ENCODE measurements at regions not wholly inside any gene's neighbourhood (a gene's known extent, or its start where the extent isn't known, plus 50 kb on each side); places are given as distances from the start of the nearest gene placed in this dataset.

- in situ Hi-C loops (cut with HindIII; ENCODE audit: low pct_unique_long_range_greater_than_20kb, low sequenced_read_pairs), result no loop called here
- TF ChIP-seq JUND (IDR thresholded peaks at IDR 0.05; ENCODE audit: low read depth), result no peak
- no peak for DNase-seq (ENCODE audit: low read depth in 1 of 2, low spot score in 1 of 2)
Measured at GRCh38 chr2:75278314-75278713, 79.0 kb upstream of the TACR1 start.

- no peak for TF ChIP-seq JUND (IDR thresholded peaks at IDR 0.05; ENCODE audit: low read depth)
- no peak for DNase-seq (ENCODE audit: low read depth in 1 of 2, low spot score in 1 of 2)
- in situ Hi-C loops (cut with HindIII; ENCODE audit: low pct_unique_long_range_greater_than_20kb, low sequenced_read_pairs), result no loop called here
Measured at GRCh38 chr2:75277111-75277510, 77.8 kb upstream of the TACR1 start.

- no peak for TF ChIP-seq JUND (IDR thresholded peaks at IDR 0.05; ENCODE audit: low read depth)
- in situ Hi-C loops (cut with HindIII; ENCODE audit: low pct_unique_long_range_greater_than_20kb, low sequenced_read_pairs), result no loop called here
- no peak for DNase-seq (ENCODE audit: low read depth in 1 of 2, low spot score in 1 of 2)
Measured at GRCh38 chr2:75276093-75277029, 77.0 kb upstream of the TACR1 start.

- TF ChIP-seq JUND (IDR thresholded peaks at IDR 0.05; ENCODE audit: low read depth), result no peak
- in situ Hi-C loops (cut with HindIII; ENCODE audit: low pct_unique_long_range_greater_than_20kb, low sequenced_read_pairs), result no loop called here
Measured at GRCh38 chr2:75274936-75275335, 75.6 kb upstream of the TACR1 start.

GRCh38 chr2:75268112-75268511, 68.8 kb upstream of the TACR1 start:
- no peak for DNase-seq (ENCODE audit: low read depth in 1 of 2, low spot score in 1 of 2)
- no peak for TF ChIP-seq JUND (IDR thresholded peaks at IDR 0.05; ENCODE audit: low read depth)
- in situ Hi-C loops (cut with HindIII; ENCODE audit: low pct_unique_long_range_greater_than_20kb, low sequenced_read_pairs), result no loop called here

More at GRCh38 chr2:75274936-75275335, 75.6 kb upstream of the TACR1 start:
- DNase-seq (ENCODE audit: low read depth in 1 of 2, low spot score in 1 of 2), result no peak

GRCh38 chr2:75261923-75262322, 62.6 kb upstream of the TACR1 start:
- no peak for TF ChIP-seq JUND (IDR thresholded peaks at IDR 0.05; ENCODE audit: low read depth)
- in situ Hi-C loops (cut with HindIII; ENCODE audit: low pct_unique_long_range_greater_than_20kb, low sequenced_read_pairs), result no loop called here

GRCh38 chr2:75260946-75261345, 61.6 kb upstream of the TACR1 start:
- no peak for TF ChIP-seq JUND (IDR thresholded peaks at IDR 0.05; ENCODE audit: low read depth)
- no peak for DNase-seq (ENCODE audit: low read depth in 1 of 2, low spot score in 1 of 2)
- in situ Hi-C loops (cut with HindIII; ENCODE audit: low pct_unique_long_range_greater_than_20kb, low sequenced_read_pairs), result no loop called here

More at GRCh38 chr2:75261923-75262322, 62.6 kb upstream of the TACR1 start:
- peak in 1 of 2 experiments; percentile 5 for DNase-seq (ENCODE audit: low read depth in 1 of 2, low spot score in 1 of 2)

- TF ChIP-seq JUND (IDR thresholded peaks at IDR 0.05; ENCODE audit: low read depth), result no peak
- in situ Hi-C loops (cut with HindIII; ENCODE audit: low pct_unique_long_range_greater_than_20kb, low sequenced_read_pairs), result no loop called here
- no peak for DNase-seq (ENCODE audit: low read depth in 1 of 2, low spot score in 1 of 2)
Measured at GRCh38 chr2:75258620-75259019, 59.3 kb upstream of the TACR1 start.

GRCh38 chr2:75256485-75256884, 57.2 kb upstream of the TACR1 start:
- in situ Hi-C loops (cut with HindIII; ENCODE audit: low pct_unique_long_range_greater_than_20kb, low sequenced_read_pairs), result no loop called here
- TF ChIP-seq JUND (IDR thresholded peaks at IDR 0.05; ENCODE audit: low read depth), result no peak
- DNase-seq (ENCODE audit: low read depth in 1 of 2, low spot score in 1 of 2), result no peak

- TF ChIP-seq JUND (IDR thresholded peaks at IDR 0.05; ENCODE audit: low read depth), result no peak
- in situ Hi-C loops (cut with HindIII; ENCODE audit: low pct_unique_long_range_greater_than_20kb, low sequenced_read_pairs), result no loop called here
- no peak for DNase-seq (ENCODE audit: low read depth in 1 of 2, low spot score in 1 of 2)
Measured at GRCh38 chr2:75253526-75253925, 54.2 kb upstream of the TACR1 start.

- DNase-seq (ENCODE audit: low read depth in 1 of 2, low spot score in 1 of 2), result no peak
- in situ Hi-C loops (cut with HindIII; ENCODE audit: low pct_unique_long_range_greater_than_20kb, low sequenced_read_pairs), result no loop called here
- no peak for TF ChIP-seq JUND (IDR thresholded peaks at IDR 0.05; ENCODE audit: low read depth)
Measured at GRCh38 chr2:75251896-75252295, 52.6 kb upstream of the TACR1 start.
